ENCODE measurements at regions not wholly inside any gene's neighbourhood (a gene's known extent, or its start where the extent isn't known, plus 50 kb on each side); places are given as distances from the start of the nearest gene placed in this dataset.

GRCh38 chr10:6711408-6711841 lies 131.3 kb upstream of the PRKCQ start:
- TF ChIP-seq CTCF (IDR thresholded peaks at IDR 0.05) (no peak), POLR2AphosphoS5 (IDR thresholded peaks at IDR 0.05; ENCODE audit: insufficient read depth in 1 of 2, low read depth in 1 of 2) (no peak), POLR2A (IDR thresholded peaks at IDR 0.05) (no peak)

Data from vagina (tissue), 2 donors.